Adrenal gland (tissue), 9 donors: ENCODE measurements at regions not wholly inside any gene's neighbourhood (a gene's known extent, or its start where the extent isn't known, plus 50 kb on each side); places are given as distances from the start of the nearest gene placed in this dataset.

ENCODE experiments used
- DNase-seq, 7 donors: peaks; one replicate each; pipeline ENCODE4 v3.0.0-alpha.2; 2019 to 2020
- H3K27ac ChIP-seq, 5 donors: fragments of 200-600 bp; sonication (generic) in 4 of 5; 1 replicate in 3 of 5; 2 replicates in 2 of 5; pipeline versions ENCODE4 v1.5.1 to v1.8.0; 2016 to 2020; ENCODE audit warnings: mild to moderate bottlenecking in 1 of 5
- H3K27me3 ChIP-seq: fragments of 200-600 bp; 2 replicates; pipeline ENCODE4 v1.8.0; 2021
- H3K36me3 ChIP-seq, 2 donors: fragments of 200-600 bp; replicated peaks in 1 of 2; 1 replicate in 1 of 2; 2 replicates in 1 of 2; pipeline versions ENCODE4 v1.5.1 to v1.8.0; 2018 to 2022
- H3K4me1 ChIP-seq, 2 donors: fragments of 200-600 bp; replicated peaks in 1 of 2; 1 replicate in 1 of 2; 2 replicates in 1 of 2; pipeline versions ENCODE4 v1.5.1 to v1.8.0; 2018 to 2021
- H3K4me3 ChIP-seq, 4 donors: fragments of 200-600 bp; sonication (generic) in 3 of 4; one replicate each; pipeline ENCODE4 v1.5.1; 2016 to 2018
- H3K9me3 ChIP-seq, 3 donors: fragments of 200-600 bp; sonication (generic) in 1 of 3; replicated peaks in 1 of 3; 1 replicate in 2 of 3; 2 replicates in 1 of 3; pipeline versions ENCODE4 v1.5.1 to v1.8.0; 2016 to 2021
- CTCF ChIP-seq, 6 experiments: fragments of 450-650 bp in 4 of 6; fragments of 200-600 bp in 2 of 6; sonication (generic) in 1 of 6; IDR thresholded peaks; 1 replicate in 5 of 6; 2 replicates in 1 of 6; pipeline versions ENCODE4 v1.5.1 to v1.8.0; 2016 to 2021; ENCODE audit warnings: antibody characterized with exemption in 6 of 6, mild to moderate bottlenecking in 2 of 6, moderate library complexity in 1 of 6
- POLR2A ChIP-seq, 2 donors: fragments of 450-650 bp; IDR thresholded peaks; one replicate each; pipeline ENCODE4 v1.6.1; 2017; ENCODE audit warnings: antibody characterized with exemption in 2 of 2, mild to moderate bottlenecking in 2 of 2, moderate library complexity in 1 of 2
- WGBS, 4 donors: extraction: QIAGEN DNeasy Blood & Tissue Kit in 2 of 4; methylation state at CpG; one replicate each; pipeline versions ENCODE4 v1.1.5 to v1.1.7; 2013 to 2017; 5-methylcytosine and 5-hydroxymethylcytosine counted together
- intact Hi-C, 2 donors: fragments of 100-400 bp; cut with DNase I; formaldehyde crosslinking; loops; one replicate each; pipeline versions ENCODE4 v1.14.1 to v1.15.0; 2022 to 2023
- donor health status: healthy with polysubstance abuse.
- donor health status: Bipolar disorder and iron deficiency.
- donor health status: DM: yes; HTN: yes; CAD: no.
- donor health status: DM: no; HTN: no; CAD: no.
- donor health status: DM: no; HTN: no; CAD: no.

- Histone ChIP-seq H3K4me3 (no peak overlapping the region), H3K36me3 (no peaks in the 10 kb centered on the region), H3K27me3 (no peaks in the 10 kb centered on the region), H3K9me3 (no peaks in the 10 kb centered on the region), H3K4me1 (no peaks in the 10 kb centered on the region), H3K27ac (no peak overlapping the region)
- DNase-seq = no peak
- intact Hi-C loops = no loop called here
- no peak for TF ChIP-seq CTCF (IDR thresholded peaks at IDR 0.05)
- TF ChIP-seq POLR2A (IDR thresholded peaks at IDR 0.05) = no peak
- 77 to 88% (median 83%) methylated on average over 5 of the region's 5 CpGs for WGBS, 4 donors
Measured at GRCh38 chr21:28396421-28396820, 596.3 kb downstream of the LTN1 start.

DNA sequence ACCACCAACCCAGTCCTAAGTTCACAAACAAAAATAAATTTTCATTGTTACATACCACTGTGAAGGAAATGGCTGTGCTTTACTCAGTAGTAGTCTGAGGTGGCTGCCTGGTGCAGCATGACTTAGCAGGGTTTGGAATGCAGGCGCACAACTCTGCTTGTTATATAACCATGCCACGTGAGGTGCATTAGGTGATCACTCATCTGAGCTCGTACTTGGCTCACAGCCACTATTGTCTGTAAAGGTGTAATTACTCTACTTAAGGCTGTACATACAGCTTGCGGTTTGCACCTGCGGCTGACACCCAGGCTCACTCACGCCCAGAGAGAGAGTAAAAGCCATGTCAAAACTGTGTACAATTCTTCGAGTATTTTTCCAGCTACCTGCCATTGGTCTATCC lies 599.4 kb downstream of the LTN1 start:
- TF ChIP-seq POLR2A (IDR thresholded peaks at IDR 0.05) (no peak), CTCF (IDR thresholded peaks at IDR 0.05) (no peak)
- Histone ChIP-seq H3K27ac (no peak overlapping the region), H3K27me3 (no peaks in the 10 kb centered on the region), H3K4me1 (no peaks in the 10 kb centered on the region), H3K9me3 (no peaks in the 10 kb centered on the region), H3K4me3 (no peak overlapping the region), H3K36me3 (no peaks in the 10 kb centered on the region)
- intact Hi-C loops = no loop called here
- DNase-seq = no peak
- whole genome bisulfite sequencing, 4 donors = 80 to 84% (median 81%) methylated on average over 7 of the region's 7 CpGs

GRCh38 chr21:28391938-28392849 lies 600.5 kb downstream of the LTN1 start:
- DNase-seq = no peak
- no peaks in the 10 kb centered on the region for H3K27me3 ChIP-seq
- 62 to 77% (median 69%) methylated on average over 3 of the region's 3 CpGs for WGBS, 4 donors
- TF ChIP-seq CTCF (IDR thresholded peaks at IDR 0.05) (no peak), POLR2A (IDR thresholded peaks at IDR 0.05) (no peak)
- H3K36me3 ChIP-seq = no peaks in the 10 kb centered on the region
- no peak overlapping the region for H3K27ac ChIP-seq
- H3K9me3 ChIP-seq = no peaks in the 10 kb centered on the region
- H3K4me3 ChIP-seq = no peak overlapping the region
- no peaks in the 10 kb centered on the region for H3K4me1 ChIP-seq
- intact Hi-C loops = no loop called here

- no peaks in the 10 kb centered on the region for H3K4me1 ChIP-seq
- no peak for DNase-seq
- intact Hi-C loops = no loop called here
- 60 to 78% (median 74%) methylated on average over 1 of the region's 1 CpG for WGBS, 4 donors
- no peak for TF ChIP-seq CTCF (IDR thresholded peaks at IDR 0.05)
- TF ChIP-seq POLR2A (IDR thresholded peaks at IDR 0.05) = no peak
- H3K36me3 ChIP-seq = no peaks in the 10 kb centered on the region
- no peak overlapping the region for H3K27ac ChIP-seq
- no peaks in the 10 kb centered on the region for H3K9me3 ChIP-seq
- no peaks in the 10 kb centered on the region for H3K27me3 ChIP-seq
- no peak overlapping the region for H3K4me3 ChIP-seq
Measured at GRCh38 chr21:28387220-28387619, 605.5 kb downstream of the LTN1 start.
